ENCODE measurements at regions not wholly inside any gene's neighbourhood (a gene's known extent, or its start where the extent isn't known, plus 50 kb on each side); places are given as distances from the start of the nearest gene placed in this dataset.

DNA sequence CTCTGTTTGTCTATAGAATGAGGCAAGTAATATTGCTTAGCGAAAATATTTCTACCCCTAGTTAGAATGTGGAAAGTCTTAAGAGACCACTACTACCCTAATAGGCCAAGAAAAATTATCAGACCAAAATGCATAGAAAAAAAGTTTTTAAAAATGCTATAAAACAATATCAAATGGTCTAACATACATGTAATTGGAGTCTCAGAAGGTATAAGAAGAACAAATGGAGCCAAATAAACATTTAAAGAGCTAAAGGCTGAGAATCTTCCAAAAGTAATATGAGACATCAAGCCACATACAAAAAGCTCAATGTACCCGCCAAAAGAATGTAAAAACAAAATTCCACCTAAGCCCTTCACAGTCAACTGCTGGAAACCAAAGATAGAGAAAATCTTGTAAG lies 133.5 kb upstream of the GADL1 start:
- TF ChIP-seq, protein P1, sequence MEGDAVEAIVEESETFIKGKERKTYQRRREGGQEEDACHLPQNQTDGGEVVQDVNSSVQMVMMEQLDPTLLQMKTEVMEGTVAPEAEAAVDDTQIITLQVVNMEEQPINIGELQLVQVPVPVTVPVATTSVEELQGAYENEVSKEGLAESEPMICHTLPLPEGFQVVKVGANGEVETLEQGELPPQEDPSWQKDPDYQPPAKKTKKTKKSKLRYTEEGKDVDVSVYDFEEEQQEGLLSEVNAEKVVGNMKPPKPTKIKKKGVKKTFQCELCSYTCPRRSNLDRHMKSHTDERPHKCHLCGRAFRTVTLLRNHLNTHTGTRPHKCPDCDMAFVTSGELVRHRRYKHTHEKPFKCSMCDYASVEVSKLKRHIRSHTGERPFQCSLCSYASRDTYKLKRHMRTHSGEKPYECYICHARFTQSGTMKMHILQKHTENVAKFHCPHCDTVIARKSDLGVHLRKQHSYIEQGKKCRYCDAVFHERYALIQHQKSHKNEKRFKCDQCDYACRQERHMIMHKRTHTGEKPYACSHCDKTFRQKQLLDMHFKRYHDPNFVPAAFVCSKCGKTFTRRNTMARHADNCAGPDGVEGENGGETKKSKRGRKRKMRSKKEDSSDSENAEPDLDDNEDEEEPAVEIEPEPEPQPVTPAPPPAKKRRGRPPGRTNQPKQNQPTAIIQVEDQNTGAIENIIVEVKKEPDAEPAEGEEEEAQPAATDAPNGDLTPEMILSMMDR (IDR thresholded peaks at IDR 0.05; ENCODE audit: low read depth, low read length) = no peak

DNA sequence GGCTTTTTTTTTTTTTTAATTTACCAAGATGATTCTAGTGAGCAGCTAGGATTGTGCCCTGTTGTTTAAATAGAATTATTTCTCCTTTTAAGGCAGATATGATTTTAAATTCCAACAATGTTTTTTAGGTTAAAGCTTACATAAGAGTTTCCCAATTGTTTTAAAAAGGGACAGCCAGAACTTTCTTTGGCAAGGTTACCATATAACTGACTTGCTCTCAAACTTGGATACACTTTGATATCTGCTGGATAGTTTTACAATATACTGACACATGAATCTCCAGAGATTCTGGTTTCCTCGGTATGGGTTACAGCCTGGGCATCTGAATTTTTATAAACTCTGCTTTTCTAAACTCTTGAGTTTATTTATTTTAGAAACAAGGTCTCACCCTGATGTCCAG lies 134.3 kb upstream of the GADL1 start:
- TF ChIP-seq, protein P1 (IDR thresholded peaks at IDR 0.05; ENCODE audit: low read depth, low read length) = no peak
- no peak overlapping the region for H3K4me3 ChIP-seq (ENCODE audit: low read depth, low read length)

More for the DNA sequence above, 133.5 kb upstream of the GADL1 start:
- H3K4me3 ChIP-seq (ENCODE audit: low read depth, low read length) = no peak overlapping the region

DNA sequence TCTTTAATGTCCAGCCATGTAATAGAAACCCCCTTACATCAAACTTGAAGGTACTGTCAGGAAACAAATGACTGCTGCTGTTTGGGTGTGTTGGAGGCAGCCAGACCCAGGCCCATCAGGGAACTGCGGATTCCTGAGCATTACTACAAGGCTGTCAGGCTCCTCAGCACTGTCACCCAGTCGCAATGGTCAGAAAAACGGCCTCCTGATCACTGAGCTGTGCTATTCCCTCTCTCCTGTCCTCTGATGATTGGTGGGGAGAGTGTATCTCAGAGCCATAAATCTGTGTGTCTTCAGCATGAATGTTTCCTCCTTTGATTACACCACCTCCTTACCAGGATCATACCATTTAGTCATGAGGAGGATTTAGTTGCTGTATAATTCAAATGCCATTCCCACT lies 135.2 kb upstream of the GADL1 start:
- no peak overlapping the region for H3K4me3 ChIP-seq (ENCODE audit: low read depth, low read length)
- TF ChIP-seq, protein P1 (IDR thresholded peaks at IDR 0.05; ENCODE audit: low read depth, low read length) = no peak

DNA sequence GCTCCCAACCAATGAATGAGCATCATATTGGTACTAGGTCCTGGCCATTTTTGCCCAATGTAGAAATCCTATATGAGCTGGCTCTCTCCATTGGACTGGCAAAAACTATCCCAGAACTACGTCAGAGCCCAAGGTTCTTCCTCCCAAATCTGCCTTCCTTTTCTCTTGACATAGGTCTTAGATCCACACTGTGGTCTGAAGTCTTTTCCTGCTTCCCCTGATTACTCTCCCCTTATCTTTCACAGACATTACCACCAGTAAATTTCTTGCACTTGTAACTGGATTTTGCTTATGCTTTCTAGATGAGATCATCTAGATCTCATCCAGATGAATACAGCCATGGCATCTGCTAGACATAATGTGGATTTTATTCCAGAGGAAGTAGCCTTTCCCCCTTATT lies 141.2 kb upstream of the GADL1 start:
- TF ChIP-seq, protein P1 (IDR thresholded peaks at IDR 0.05; ENCODE audit: low read depth, low read length) = no peak
- H3K4me3 ChIP-seq (ENCODE audit: low read depth, low read length) = no peak overlapping the region

DNA sequence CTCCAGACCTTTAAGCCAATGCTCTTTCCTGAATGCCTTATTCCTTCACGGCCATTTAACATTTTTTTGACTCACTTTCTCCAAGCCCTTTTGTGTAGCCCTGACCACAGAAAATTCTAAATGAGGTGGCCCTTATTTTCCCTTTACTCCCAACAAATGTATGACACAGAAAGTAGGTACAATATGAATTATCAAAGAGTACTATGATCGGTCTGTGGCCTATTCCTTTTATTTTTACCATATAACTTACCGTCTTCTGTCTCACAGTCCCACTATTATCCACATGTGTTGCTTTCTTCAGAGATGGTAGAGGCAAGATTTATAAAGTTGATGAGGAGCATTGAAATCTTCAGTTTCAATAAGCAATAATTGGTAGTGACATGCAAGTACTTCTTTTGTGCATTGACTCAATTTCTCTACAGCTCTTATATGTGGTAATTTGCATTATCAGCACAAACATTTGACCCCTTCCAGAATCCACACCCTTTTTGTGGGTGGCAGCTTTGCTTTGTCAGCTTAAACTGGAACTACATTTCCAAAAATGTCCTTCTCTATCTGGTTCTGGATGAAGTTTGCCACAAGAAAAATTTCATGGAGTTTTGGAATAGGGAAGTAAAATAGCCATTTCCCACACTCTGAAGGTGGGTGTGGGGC lies 143.8 kb upstream of the GADL1 start:
- TF ChIP-seq, protein P1 (IDR thresholded peaks at IDR 0.05; ENCODE audit: low read depth, low read length) = no peak
- H3K4me3 ChIP-seq (ENCODE audit: low read depth, low read length) = no peak overlapping the region

DNA sequence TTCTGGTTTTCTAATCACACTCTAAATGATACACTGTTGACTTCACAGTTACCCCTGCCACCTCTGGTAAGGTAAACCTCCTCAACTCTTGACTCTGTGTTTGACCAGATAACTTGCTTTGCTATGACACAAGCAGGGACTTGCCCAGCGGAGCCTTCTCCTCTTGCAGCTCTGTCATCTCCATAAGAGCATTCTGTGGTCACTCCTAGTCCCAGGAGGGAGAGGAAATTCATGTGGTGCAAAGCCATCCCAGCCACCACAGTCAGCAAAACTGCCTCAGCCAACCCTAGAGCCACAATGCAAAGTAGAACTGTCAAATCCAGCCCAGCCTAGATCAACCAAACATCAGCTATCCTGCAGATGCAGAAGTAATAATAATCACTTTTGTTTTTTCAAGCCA lies 144.7 kb upstream of the GADL1 start:
- TF ChIP-seq, protein P1 (IDR thresholded peaks at IDR 0.05; ENCODE audit: low read depth, low read length) = no peak

DNA sequence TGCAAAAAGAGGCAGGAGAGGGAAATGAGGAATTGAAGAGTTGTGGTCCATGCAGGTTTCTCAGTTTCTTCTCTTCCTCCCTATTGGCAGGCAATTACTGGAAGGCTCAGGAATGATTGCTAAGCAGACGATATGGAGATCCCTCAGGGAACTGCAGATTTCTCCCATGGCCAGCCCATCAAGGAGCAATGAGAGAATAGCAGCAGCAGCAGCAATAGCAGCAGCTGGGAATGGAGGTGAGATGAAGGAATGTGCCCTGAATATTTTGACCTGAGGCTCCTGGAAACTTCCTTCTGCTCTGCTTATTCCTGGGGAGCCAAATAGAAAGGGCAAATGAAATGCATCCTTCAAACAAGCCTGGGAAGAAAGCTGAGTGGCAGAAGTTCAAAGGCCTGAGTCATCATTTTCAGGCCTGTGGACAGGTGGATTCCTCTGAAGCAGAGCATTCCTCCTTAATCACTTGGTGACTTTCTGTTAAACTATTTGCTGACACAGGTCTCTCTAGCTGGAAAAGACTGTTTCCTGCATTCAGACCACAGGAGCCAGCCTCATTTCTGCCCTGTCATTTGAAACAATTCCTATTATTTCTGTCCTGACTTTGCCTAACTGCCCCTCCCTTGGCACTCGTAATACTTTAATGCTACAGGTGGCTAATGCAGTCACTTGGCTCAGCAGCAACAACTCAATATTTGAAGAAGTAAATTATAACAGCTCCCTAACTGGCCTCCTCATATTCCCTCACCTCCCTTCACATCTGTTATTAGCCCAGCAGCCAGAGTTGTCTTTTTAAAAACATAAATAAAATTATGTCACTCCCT lies 146.9 kb upstream of the GADL1 start:
- H3K4me3 ChIP-seq (ENCODE audit: low read depth, low read length) = no peak overlapping the region
- TF ChIP-seq, protein P1 (IDR thresholded peaks at IDR 0.05; ENCODE audit: low read depth, low read length) = no peak

More for the DNA sequence above, 144.7 kb upstream of the GADL1 start:
- no peak overlapping the region for H3K4me3 ChIP-seq (ENCODE audit: low read depth, low read length)

Data from WI38 (cell line).